ENCODE measurements at regions not wholly inside any gene's neighbourhood (a gene's known extent, or its start where the extent isn't known, plus 50 kb on each side); places are given as distances from the start of the nearest gene placed in this dataset.

GRCh38 chr5:91864962-91865361 is 481.8 kb upstream of the ARRDC3 start:
- Histone ChIP-seq H2AK5ac (ENCODE audit: low read length) (no peak overlapping the region), H3K27ac (ENCODE audit: low read depth, low read length) (no peak overlapping the region), H3K4me1 (ENCODE audit: control insufficient read depth in 1 of 2, insufficient read depth in 2 of 2, low read length in 2 of 2) (no peaks in the 10 kb centered on the region), H3K9me3 (ENCODE audit: insufficient read depth, low read depth, low read length) (no peaks in the 10 kb centered on the region), H3K9ac (ENCODE audit: low read length) (no peak overlapping the region), H3K23ac (ENCODE audit: low read length) (no peak overlapping the region), H2BK120ac (ENCODE audit: insufficient read depth, low read length, poor library complexity) (no peak overlapping the region), H3K79me1 (ENCODE audit: low read length) (no peaks in the 10 kb centered on the region), H3K27me3 (ENCODE audit: insufficient read depth, low read length) (no peaks in the 10 kb centered on the region), H3K4me3 (ENCODE audit: low read depth, low read length) (no peak overlapping the region), H2AFZ (ENCODE audit: insufficient read depth, low read length, poor library complexity) (no peak overlapping the region), H3K36me3 (ENCODE audit: control insufficient read depth in 1 of 2, insufficient read depth in 2 of 2, low read length in 2 of 2) (no peaks in the 10 kb centered on the region), H2BK12ac (ENCODE audit: low read length) (no peak overlapping the region), H3K18ac (ENCODE audit: low read length) (no peak overlapping the region), H3K4me2 (ENCODE audit: low read length) (no peak overlapping the region), H4K91ac (ENCODE audit: low read depth, low read length) (no peak overlapping the region), H4K12ac (ENCODE audit: low read depth, low read length) (no peak overlapping the region), H4K8ac (ENCODE audit: low read depth, low read length) (no peak overlapping the region), H3K4ac (ENCODE audit: low read depth, low read length) (no peak overlapping the region), H2BK5ac (ENCODE audit: low read depth, low read length, poor library complexity) (no peak overlapping the region), H3K14ac (ENCODE audit: low read length) (no peak overlapping the region), H3K79me2 (ENCODE audit: control insufficient read depth, insufficient read depth, low read length, poor library complexity) (no peaks in the 10 kb centered on the region)
- no peak for DNase-seq
- no CpG with 5 or more reads among the region's 1 CpG for WGBS (ENCODE audit: extremely low coverage, insufficient coverage, insufficient read length)

GRCh38 chr5:91851670-91852069 is 468.6 kb upstream of the ARRDC3 start:
- H4K12ac ChIP-seq (ENCODE audit: low read depth, low read length) = no peak overlapping the region

GRCh38 chr5:91850031-91850430 is 466.9 kb upstream of the ARRDC3 start:
- no peak overlapping the region for H3K4ac ChIP-seq (ENCODE audit: low read depth, low read length)
- no peak overlapping the region for H2BK12ac ChIP-seq (ENCODE audit: low read length)
- H3K9ac ChIP-seq (ENCODE audit: low read length) = no peak overlapping the region
- no peak overlapping the region for H2BK5ac ChIP-seq (ENCODE audit: low read depth, low read length, poor library complexity)
- no peak overlapping the region for H3K4me3 ChIP-seq (ENCODE audit: low read depth, low read length)
- no peak overlapping the region for H2AFZ ChIP-seq (ENCODE audit: insufficient read depth, low read length, poor library complexity)
- H3K36me3 ChIP-seq (ENCODE audit: control insufficient read depth in 1 of 2, insufficient read depth in 2 of 2, low read length in 2 of 2) = no peaks in the 10 kb centered on the region
- H3K4me2 ChIP-seq (ENCODE audit: low read length) = no peak overlapping the region
- H3K9me3 ChIP-seq (ENCODE audit: insufficient read depth, low read depth, low read length) = no peaks in the 10 kb centered on the region
- no peak overlapping the region for H3K23ac ChIP-seq (ENCODE audit: low read length)
- H3K14ac ChIP-seq (ENCODE audit: low read length) = no peak overlapping the region
- no peak overlapping the region for H2BK120ac ChIP-seq (ENCODE audit: insufficient read depth, low read length, poor library complexity)
- no peaks in the 10 kb centered on the region for H3K27me3 ChIP-seq (ENCODE audit: insufficient read depth, low read length)
- no peaks in the 10 kb centered on the region for H3K79me1 ChIP-seq (ENCODE audit: low read length)
- no CpG with 5 or more reads among the region's 2 CpGs for WGBS (ENCODE audit: extremely low coverage, insufficient coverage, insufficient read length)
- H3K18ac ChIP-seq (ENCODE audit: low read length) = no peak overlapping the region
- no peak for DNase-seq
- H3K79me2 ChIP-seq (ENCODE audit: control insufficient read depth, insufficient read depth, low read length, poor library complexity) = no peaks in the 10 kb centered on the region
- no peaks in the 10 kb centered on the region for H3K4me1 ChIP-seq (ENCODE audit: control insufficient read depth in 1 of 2, insufficient read depth in 2 of 2, low read length in 2 of 2)
- H4K12ac ChIP-seq (ENCODE audit: low read depth, low read length) = no peak overlapping the region
- no peak overlapping the region for H4K8ac ChIP-seq (ENCODE audit: low read depth, low read length)
- no peak overlapping the region for H3K27ac ChIP-seq (ENCODE audit: low read depth, low read length)
- no peak overlapping the region for H2AK5ac ChIP-seq (ENCODE audit: low read length)
- H4K91ac ChIP-seq (ENCODE audit: low read depth, low read length) = no peak overlapping the region

More at GRCh38 chr5:91851670-91852069, 468.6 kb upstream of the ARRDC3 start:
- H2BK5ac ChIP-seq (ENCODE audit: low read depth, low read length, poor library complexity) = no peak overlapping the region
- no peak overlapping the region for H4K8ac ChIP-seq (ENCODE audit: low read depth, low read length)
- no peak overlapping the region for H2AK5ac ChIP-seq (ENCODE audit: low read length)
- H2BK120ac ChIP-seq (ENCODE audit: insufficient read depth, low read length, poor library complexity) = no peak overlapping the region
- H3K4me2 ChIP-seq (ENCODE audit: low read length) = no peak overlapping the region
- no peaks in the 10 kb centered on the region for H3K36me3 ChIP-seq (ENCODE audit: control insufficient read depth in 1 of 2, insufficient read depth in 2 of 2, low read length in 2 of 2)
- no peak overlapping the region for H3K14ac ChIP-seq (ENCODE audit: low read length)
- no peaks in the 10 kb centered on the region for H3K79me2 ChIP-seq (ENCODE audit: control insufficient read depth, insufficient read depth, low read length, poor library complexity)
- H3K18ac ChIP-seq (ENCODE audit: low read length) = no peak overlapping the region
- no peak for DNase-seq
- no peak overlapping the region for H4K91ac ChIP-seq (ENCODE audit: low read depth, low read length)
- H3K79me1 ChIP-seq (ENCODE audit: low read length) = no peaks in the 10 kb centered on the region
- WGBS (ENCODE audit: extremely low coverage, insufficient coverage, insufficient read length) = no CpG with 5 or more reads among the region's 2 CpGs
- H3K27ac ChIP-seq (ENCODE audit: low read depth, low read length) = no peak overlapping the region
- no peaks in the 10 kb centered on the region for H3K4me1 ChIP-seq (ENCODE audit: control insufficient read depth in 1 of 2, insufficient read depth in 2 of 2, low read length in 2 of 2)
- H2BK12ac ChIP-seq (ENCODE audit: low read length) = no peak overlapping the region
- no peak overlapping the region for H3K23ac ChIP-seq (ENCODE audit: low read length)
- no peak overlapping the region for H2AFZ ChIP-seq (ENCODE audit: insufficient read depth, low read length, poor library complexity)
- H3K27me3 ChIP-seq (ENCODE audit: insufficient read depth, low read length) = no peaks in the 10 kb centered on the region
- H3K9ac ChIP-seq (ENCODE audit: low read length) = no peak overlapping the region
- H3K4me3 ChIP-seq (ENCODE audit: low read depth, low read length) = no peak overlapping the region
- no peak overlapping the region for H3K4ac ChIP-seq (ENCODE audit: low read depth, low read length)
- no peaks in the 10 kb centered on the region for H3K9me3 ChIP-seq (ENCODE audit: insufficient read depth, low read depth, low read length)

GRCh38 chr5:91849069-91849468 is 466.0 kb upstream of the ARRDC3 start:
- H3K4me3 ChIP-seq (ENCODE audit: low read depth, low read length) = no peak overlapping the region
- no peaks in the 10 kb centered on the region for H3K36me3 ChIP-seq (ENCODE audit: control insufficient read depth in 1 of 2, insufficient read depth in 2 of 2, low read length in 2 of 2)
- H3K27ac ChIP-seq (ENCODE audit: low read depth, low read length) = no peak overlapping the region
- DNase-seq = no peak
- H3K27me3 ChIP-seq (ENCODE audit: insufficient read depth, low read length) = no peaks in the 10 kb centered on the region
- H2AFZ ChIP-seq (ENCODE audit: insufficient read depth, low read length, poor library complexity) = no peak overlapping the region
- no CpG with 5 or more reads among the region's 3 CpGs for WGBS (ENCODE audit: extremely low coverage, insufficient coverage, insufficient read length)
- no peak overlapping the region for H2BK12ac ChIP-seq (ENCODE audit: low read length)
- no peak overlapping the region for H2BK5ac ChIP-seq (ENCODE audit: low read depth, low read length, poor library complexity)
- H3K4me1 ChIP-seq (ENCODE audit: control insufficient read depth in 1 of 2, insufficient read depth in 2 of 2, low read length in 2 of 2) = no peaks in the 10 kb centered on the region
- no peak overlapping the region for H3K14ac ChIP-seq (ENCODE audit: low read length)
- no peak overlapping the region for H2BK120ac ChIP-seq (ENCODE audit: insufficient read depth, low read length, poor library complexity)
- no peak overlapping the region for H2AK5ac ChIP-seq (ENCODE audit: low read length)
- H3K18ac ChIP-seq (ENCODE audit: low read length) = no peak overlapping the region
- H3K23ac ChIP-seq (ENCODE audit: low read length) = no peak overlapping the region
- no peak overlapping the region for H3K9ac ChIP-seq (ENCODE audit: low read length)
- H4K91ac ChIP-seq (ENCODE audit: low read depth, low read length) = no peak overlapping the region
- no peaks in the 10 kb centered on the region for H3K79me1 ChIP-seq (ENCODE audit: low read length)
- no peaks in the 10 kb centered on the region for H3K9me3 ChIP-seq (ENCODE audit: insufficient read depth, low read depth, low read length)
- H3K79me2 ChIP-seq (ENCODE audit: control insufficient read depth, insufficient read depth, low read length, poor library complexity) = no peaks in the 10 kb centered on the region
- H3K4me2 ChIP-seq (ENCODE audit: low read length) = no peak overlapping the region
- no peak overlapping the region for H4K12ac ChIP-seq (ENCODE audit: low read depth, low read length)
- H3K4ac ChIP-seq (ENCODE audit: low read depth, low read length) = no peak overlapping the region
- H4K8ac ChIP-seq (ENCODE audit: low read depth, low read length) = no peak overlapping the region
